Fibroblast of pulmonary artery (primary cell): ENCODE measurements at regions not wholly inside any gene's neighbourhood (a gene's known extent, or its start where the extent isn't known, plus 50 kb on each side); places are given as distances from the start of the nearest gene placed in this dataset.

ENCODE experiments used
- DNase-seq: peaks from one replicate; pipeline ENCODE4 v3.0.0-alpha.2; 2010; ENCODE audit warnings: low read depth
- H3K4me3 ChIP-seq: replicated peaks from 2 replicates; pipeline ENCODE4 v1.5.1; 2011; ENCODE audit warnings: low read depth, mild to moderate bottlenecking, control low read depth, low read length, moderate library complexity
- TF ChIP-seq, protein P1 (sequence below): IDR thresholded peaks from 2 replicates; pipeline ENCODE4 v1.5.1; 2011; ENCODE audit warnings: mild to moderate bottlenecking, control low read depth, low read length, inconsistent platforms; ENCODE audit errors: missing control alignments

DNA sequence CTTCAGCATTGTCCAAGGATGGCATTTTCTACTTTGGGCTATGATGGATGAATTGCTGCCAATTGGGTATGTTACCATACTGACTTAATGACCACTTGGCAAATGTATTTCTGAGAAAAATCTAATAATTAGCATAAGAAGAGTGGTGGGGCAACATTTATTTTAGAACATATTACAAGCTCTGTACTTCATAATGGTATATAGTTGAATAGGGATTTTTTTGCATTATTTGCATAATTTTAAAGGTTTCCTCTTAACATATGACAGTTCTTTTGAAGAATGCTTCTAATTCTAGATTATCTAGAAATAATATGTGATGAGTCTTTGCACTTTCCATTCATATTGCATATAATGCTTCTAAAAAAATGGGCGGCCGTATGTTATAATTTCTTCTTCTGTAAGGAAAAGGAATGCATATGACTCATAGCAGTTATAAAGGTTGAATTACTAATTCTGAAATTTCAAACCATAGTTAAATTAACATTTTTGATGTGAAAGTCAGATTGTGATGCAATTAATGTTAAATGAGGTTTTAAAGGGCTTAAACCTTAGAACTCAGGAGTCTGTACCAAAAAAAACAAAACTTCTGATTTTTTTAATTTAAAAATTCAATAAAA, 1652.3 kb upstream of the SLC39A10 start:
- DNase-seq = peak; percentile 26
- TF ChIP-seq, protein P1, sequence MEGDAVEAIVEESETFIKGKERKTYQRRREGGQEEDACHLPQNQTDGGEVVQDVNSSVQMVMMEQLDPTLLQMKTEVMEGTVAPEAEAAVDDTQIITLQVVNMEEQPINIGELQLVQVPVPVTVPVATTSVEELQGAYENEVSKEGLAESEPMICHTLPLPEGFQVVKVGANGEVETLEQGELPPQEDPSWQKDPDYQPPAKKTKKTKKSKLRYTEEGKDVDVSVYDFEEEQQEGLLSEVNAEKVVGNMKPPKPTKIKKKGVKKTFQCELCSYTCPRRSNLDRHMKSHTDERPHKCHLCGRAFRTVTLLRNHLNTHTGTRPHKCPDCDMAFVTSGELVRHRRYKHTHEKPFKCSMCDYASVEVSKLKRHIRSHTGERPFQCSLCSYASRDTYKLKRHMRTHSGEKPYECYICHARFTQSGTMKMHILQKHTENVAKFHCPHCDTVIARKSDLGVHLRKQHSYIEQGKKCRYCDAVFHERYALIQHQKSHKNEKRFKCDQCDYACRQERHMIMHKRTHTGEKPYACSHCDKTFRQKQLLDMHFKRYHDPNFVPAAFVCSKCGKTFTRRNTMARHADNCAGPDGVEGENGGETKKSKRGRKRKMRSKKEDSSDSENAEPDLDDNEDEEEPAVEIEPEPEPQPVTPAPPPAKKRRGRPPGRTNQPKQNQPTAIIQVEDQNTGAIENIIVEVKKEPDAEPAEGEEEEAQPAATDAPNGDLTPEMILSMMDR = no peak

DNA sequence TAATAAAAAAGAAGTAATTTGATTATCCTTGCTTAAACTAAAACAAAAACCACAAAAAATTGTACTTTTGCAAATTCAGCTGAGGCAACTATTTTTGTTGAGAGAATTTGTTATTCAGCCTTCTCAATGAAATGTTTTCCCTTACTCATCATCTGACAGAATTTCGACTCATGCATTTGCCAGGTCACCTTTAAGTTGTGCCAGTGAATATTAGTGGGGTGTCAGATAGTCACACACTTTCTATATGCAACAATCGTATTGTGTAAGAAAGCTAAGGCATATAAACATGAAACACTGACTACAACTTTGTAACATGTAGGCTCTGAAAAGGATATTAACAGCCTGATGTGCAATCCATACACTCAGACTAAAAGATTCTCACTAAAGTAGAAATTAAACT, 1653.1 kb upstream of the SLC39A10 start:
- H3K4me3 ChIP-seq = no peak overlapping the region
- no peak for DNase-seq
- TF ChIP-seq, protein P1 = no peak

More for the DNA sequence above, 1652.3 kb upstream of the SLC39A10 start:
- no peak overlapping the region for H3K4me3 ChIP-seq

DNA sequence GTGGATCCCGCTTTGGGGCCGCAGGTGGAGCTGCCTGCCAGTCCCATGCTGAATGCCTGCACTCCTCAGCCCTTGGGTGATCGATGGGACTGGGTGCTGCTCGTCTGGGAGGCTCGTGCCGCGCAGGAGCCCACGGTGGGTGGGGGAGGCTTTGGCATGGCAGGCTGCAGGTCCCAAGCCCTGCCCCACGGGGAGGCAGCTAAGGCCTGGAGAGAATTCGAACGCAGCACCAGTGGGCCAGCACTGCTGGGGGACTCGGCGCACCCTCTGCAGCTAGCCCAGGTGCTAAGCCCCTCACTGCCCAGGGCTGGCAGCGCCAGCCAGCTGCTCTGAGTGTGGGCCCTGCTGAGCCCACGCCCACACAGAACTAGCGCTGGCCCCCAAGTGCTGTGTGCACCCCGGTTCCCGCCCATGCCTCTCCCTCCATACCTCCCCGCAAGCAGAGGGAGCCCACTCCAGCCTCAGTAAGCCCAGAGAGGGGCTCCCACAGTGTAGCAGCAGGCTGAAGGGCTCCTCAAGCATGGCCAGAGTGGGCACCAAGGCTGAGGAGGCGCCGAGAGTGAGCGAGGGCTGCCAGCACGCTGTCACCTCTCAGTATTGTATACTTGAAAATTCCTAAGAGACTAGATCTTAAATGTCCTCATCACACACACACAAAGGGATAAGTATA, 1654.2 kb upstream of the SLC39A10 start:
- TF ChIP-seq, protein P1 = no peak
- DNase-seq = no peak
- no peak overlapping the region for H3K4me3 ChIP-seq

DNA sequence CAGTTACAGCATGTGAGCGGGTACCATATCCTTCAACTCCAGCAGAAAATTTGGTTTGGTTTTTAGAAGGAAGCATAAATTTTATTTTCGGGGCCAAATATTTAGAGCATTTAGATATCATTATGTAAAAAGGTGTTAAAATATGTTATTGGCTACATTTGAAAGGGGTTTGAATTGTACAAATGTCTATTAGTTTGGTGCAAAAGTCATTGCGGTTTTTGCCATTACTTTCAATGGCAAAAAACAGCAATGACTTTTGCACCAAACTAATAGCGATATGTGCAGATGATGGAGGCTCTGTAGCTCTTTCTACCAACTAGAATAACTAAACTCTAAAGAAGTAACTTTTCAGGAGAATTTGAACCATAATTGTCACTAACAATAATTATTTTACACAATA, 1666.2 kb upstream of the SLC39A10 start:
- no peak for DNase-seq
- no peak overlapping the region for H3K4me3 ChIP-seq
- TF ChIP-seq, protein P1 = no peak

DNA sequence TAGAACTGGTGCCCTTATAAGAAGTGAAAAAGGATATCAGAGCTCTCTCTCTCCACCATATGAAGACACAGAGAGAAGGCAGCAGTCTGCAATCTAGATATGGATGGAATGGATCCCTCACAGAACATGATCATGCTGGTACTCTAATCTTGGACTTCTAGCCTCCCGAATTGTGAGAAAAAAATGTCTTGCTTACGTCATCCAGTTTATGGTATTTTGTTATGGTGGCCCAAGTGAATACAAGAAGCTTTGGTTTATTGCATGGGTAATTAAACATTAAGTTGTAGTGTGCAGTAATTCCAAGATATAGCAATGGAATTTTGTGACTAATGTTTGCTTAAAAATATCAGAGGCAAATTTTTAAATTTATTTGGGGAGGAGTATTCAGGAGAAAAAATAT, 1667.4 kb upstream of the SLC39A10 start:
- TF ChIP-seq, protein P1 = no peak

DNA sequence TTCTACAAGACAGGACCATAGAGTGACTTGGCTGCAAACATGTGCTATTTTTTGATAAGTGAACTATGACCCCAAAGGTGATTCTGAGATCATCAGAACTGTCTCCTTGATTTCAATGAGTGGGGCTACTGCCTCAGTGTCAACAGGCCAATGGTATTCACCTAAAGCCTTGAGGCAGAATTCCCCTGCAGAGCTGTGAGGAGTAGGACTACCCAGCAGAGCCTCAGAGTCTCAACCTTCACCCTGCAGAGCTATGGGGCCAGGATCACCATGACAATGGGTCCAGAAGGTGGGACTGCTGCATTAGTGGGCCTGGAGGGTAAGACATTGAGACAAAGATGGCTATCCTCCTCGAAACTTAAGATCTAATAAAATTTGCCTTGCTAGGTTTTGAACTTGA, 1668.2 kb upstream of the SLC39A10 start:
- no peak overlapping the region for H3K4me3 ChIP-seq
- TF ChIP-seq, protein P1 = no peak
- no peak for DNase-seq

More for the DNA sequence above, 1667.4 kb upstream of the SLC39A10 start:
- DNase-seq = no peak
- no peak overlapping the region for H3K4me3 ChIP-seq

DNA sequence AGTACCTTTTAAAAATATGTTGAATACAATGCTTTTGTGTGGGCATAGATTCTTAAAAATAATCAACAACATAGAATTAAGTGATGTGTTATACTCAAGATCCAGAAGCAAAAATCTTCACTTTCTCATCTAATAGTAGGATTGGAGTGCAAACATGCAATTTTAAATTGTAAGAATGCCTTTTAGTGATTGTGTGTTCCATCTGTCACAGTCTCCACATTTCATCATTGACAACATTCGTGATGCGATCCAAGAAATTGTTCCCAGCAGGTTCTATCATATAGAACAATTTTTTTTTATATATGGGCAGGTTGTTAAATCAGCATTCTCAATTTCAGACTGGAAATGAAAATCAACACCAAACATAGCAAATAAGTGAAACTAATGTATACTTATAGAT, 1671.8 kb upstream of the SLC39A10 start:
- no peak for DNase-seq
- no peak overlapping the region for H3K4me3 ChIP-seq
- TF ChIP-seq, protein P1 = no peak
